ENCODE measurements at regions not wholly inside any gene's neighbourhood (a gene's known extent, or its start where the extent isn't known, plus 50 kb on each side); places are given as distances from the start of the nearest gene placed in this dataset.

DNA sequence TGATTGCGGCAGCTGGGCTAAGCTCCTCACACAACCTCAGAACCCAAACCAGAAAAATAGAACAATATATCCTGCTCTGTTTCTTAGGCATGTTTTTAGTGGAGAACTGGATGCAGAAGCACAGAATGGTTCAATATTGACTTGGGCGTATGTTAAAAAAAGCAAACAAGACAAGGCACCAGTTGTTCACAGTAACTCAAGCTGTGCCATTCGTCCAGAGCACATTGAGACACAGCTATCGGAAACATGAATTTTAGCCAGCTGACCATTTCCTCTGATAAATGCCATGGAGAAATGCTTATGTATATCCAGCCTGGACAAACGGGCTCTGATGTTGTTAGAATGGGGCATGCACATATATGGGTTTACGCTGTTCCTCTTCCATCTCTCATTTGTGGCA lies 129.2 kb upstream of the PDZRN3 start:
- Histone ChIP-seq H3K4me1 (no peaks in the 10 kb centered on the region), H3K4me2 (no peak overlapping the region), H3K27ac (no peak overlapping the region), H3K9me3 (no peaks in the 10 kb centered on the region), H3K4me3 (no peak overlapping the region)
- no peak for ATAC-seq
- TF ChIP-seq ZSCAN20 (CRISPR knock-in tag; IDR thresholded peaks at IDR 0.05) (no peak), NR3C1 (IDR thresholded peaks at IDR 0.05) (no peak), EHF (CRISPR knock-in tag; IDR thresholded peaks at IDR 0.05) (no peak), TFCP2L1 (CRISPR knock-in tag; IDR thresholded peaks at IDR 0.05) (no peak), CHD4 (IDR thresholded peaks at IDR 0.05; ENCODE audit: borderline replicate concordance) (no peak), RCOR1 (IDR thresholded peaks at IDR 0.05; ENCODE audit: low read depth, low read length) (no peak), SREBF2 (IDR thresholded peaks at IDR 0.05) (no peak)
- TF ChIP-seq, protein P1, sequence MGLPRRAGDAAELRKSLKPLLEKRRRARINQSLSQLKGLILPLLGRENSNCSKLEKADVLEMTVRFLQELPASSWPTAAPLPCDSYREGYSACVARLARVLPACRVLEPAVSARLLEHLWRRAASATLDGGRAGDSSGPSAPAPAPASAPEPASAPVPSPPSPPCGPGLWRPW (IDR thresholded peaks at IDR 0.05) = no peak
- TF ChIP-seq, protein P2, sequence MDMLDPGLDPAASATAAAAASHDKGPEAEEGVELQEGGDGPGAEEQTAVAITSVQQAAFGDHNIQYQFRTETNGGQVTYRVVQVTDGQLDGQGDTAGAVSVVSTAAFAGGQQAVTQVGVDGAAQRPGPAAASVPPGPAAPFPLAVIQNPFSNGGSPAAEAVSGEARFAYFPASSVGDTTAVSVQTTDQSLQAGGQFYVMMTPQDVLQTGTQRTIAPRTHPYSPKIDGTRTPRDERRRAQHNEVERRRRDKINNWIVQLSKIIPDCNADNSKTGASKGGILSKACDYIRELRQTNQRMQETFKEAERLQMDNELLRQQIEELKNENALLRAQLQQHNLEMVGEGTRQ (IDR thresholded peaks at IDR 0.05) = no peak
- ChIA-PET POLR2A (no interaction called here), CTCF (no interaction called here)
- DNase-seq (ENCODE audit: low read depth in 1 of 2, low spot score in 1 of 2) = no peak
- no peak for FAIRE-seq
- WGBS (ENCODE audit: missing lambda C conversion rate) = 34% methylated on average over 6 of the region's 6 CpGs

DNA sequence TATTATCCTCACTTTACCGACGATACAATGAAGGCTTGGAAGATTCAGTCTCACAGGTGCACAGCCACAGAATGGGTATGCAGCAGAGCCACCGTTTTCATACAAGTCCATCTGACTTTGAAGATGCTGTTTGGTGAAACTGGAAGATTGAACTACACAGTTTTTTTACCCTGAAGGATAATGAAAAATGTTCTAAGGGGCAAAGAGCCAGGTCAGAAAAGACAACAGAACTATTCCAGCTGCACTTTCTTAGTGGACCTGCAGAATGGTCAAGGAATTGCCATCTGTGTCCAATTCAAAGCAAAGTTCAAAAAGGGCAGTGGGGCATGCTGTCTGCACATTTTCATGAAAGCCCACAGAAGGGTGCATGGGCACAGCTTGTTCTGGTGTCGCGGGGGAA lies 127.6 kb upstream of the PDZRN3 start:
- ChIA-PET CTCF (interaction anchor here (0.7 kb wide), 1 partner anchor 13 kb away, joined by 3 read pairs; no protein-coding TSS in a partner anchor), POLR2A (no interaction called here)
- FAIRE-seq (no peak), ATAC-seq (no peak), DNase-seq (ENCODE audit: low read depth in 1 of 2, low spot score in 1 of 2) (no peak)
- Histone ChIP-seq H3K4me2 (no peak overlapping the region), H3K9me3 (no peaks in the 10 kb centered on the region), H3K4me1 (no peaks in the 10 kb centered on the region), H3K27ac (no peak overlapping the region), H3K4me3 (no peak overlapping the region)
- WGBS (ENCODE audit: missing lambda C conversion rate) = 11% methylated on average over 5 of the region's 5 CpGs
- TF ChIP-seq FOSB (CRISPR knock-in tag; IDR thresholded peaks at IDR 0.05) (no peak), RCOR1 (IDR thresholded peaks at IDR 0.05; ENCODE audit: low read depth, low read length) (no peak), SMC3 (IDR thresholded peaks at IDR 0.05) (no peak), SREBF2 (IDR thresholded peaks at IDR 0.05) (no peak), CBX2 (IDR thresholded peaks at IDR 0.05; ENCODE audit: borderline replicate concordance, low read depth) (no peak), EP300 (IDR thresholded peaks at IDR 0.05) (no peak), MAFK (IDR thresholded peaks at IDR 0.05; ENCODE audit: partially characterized antibody) (no peak), NPAS2 (CRISPR knock-in tag; IDR thresholded peaks at IDR 0.05; ENCODE audit: borderline replicate concordance) (no peak), POLR2AphosphoS2 (conservative IDR thresholded peaks at IDR 0.05; ENCODE audit: low read length) (no peak), GATA3 (IDR thresholded peaks at IDR 0.05; ENCODE audit: borderline replicate concordance) (no peak), RNF2 (IDR thresholded peaks at IDR 0.05; ENCODE audit: borderline replicate concordance, low read depth) (no peak)
- TF ChIP-seq, protein P3, sequence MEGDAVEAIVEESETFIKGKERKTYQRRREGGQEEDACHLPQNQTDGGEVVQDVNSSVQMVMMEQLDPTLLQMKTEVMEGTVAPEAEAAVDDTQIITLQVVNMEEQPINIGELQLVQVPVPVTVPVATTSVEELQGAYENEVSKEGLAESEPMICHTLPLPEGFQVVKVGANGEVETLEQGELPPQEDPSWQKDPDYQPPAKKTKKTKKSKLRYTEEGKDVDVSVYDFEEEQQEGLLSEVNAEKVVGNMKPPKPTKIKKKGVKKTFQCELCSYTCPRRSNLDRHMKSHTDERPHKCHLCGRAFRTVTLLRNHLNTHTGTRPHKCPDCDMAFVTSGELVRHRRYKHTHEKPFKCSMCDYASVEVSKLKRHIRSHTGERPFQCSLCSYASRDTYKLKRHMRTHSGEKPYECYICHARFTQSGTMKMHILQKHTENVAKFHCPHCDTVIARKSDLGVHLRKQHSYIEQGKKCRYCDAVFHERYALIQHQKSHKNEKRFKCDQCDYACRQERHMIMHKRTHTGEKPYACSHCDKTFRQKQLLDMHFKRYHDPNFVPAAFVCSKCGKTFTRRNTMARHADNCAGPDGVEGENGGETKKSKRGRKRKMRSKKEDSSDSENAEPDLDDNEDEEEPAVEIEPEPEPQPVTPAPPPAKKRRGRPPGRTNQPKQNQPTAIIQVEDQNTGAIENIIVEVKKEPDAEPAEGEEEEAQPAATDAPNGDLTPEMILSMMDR (IDR thresholded peaks at IDR 0.05) = no peak
- TF ChIP-seq, protein P4, sequence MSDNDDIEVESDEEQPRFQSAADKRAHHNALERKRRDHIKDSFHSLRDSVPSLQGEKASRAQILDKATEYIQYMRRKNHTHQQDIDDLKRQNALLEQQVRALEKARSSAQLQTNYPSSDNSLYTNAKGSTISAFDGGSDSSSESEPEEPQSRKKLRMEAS (IDR thresholded peaks at IDR 0.05) = no peak
- TF ChIP-seq, protein P5, sequence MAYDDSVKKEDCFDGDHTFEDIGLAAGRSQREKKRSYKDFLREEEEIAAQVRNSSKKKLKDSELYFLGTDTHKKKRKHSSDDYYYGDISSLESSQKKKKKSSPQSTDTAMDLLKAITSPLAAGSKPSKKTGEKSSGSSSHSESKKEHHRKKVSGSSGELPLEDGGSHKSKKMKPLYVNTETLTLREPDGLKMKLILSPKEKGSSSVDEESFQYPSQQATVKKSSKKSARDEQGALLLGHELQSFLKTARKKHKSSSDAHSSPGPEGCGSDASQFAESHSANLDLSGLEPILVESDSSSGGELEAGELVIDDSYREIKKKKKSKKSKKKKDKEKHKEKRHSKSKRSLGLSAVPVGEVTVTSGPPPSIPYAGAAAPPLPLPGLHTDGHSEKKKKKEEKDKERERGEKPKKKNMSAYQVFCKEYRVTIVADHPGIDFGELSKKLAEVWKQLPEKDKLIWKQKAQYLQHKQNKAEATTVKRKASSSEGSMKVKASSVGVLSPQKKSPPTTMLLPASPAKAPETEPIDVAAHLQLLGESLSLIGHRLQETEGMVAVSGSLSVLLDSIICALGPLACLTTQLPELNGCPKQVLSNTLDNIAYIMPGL (CRISPR knock-in tag; IDR thresholded peaks at IDR 0.05; ENCODE audit: borderline replicate concordance) = no peak
